NCI-H2227 (cell line): ENCODE measurements at regions not wholly inside any gene's neighbourhood (a gene's known extent, or its start where the extent isn't known, plus 50 kb on each side); places are given as distances from the start of the nearest gene placed in this dataset.

Source experiments
- DNase-seq: peaks from one replicate; lab custom pipeline; 2025; ENCODE audit not compliant: unreplicated experiment; lab: John Stamatoyannopoulos, UW

DNA sequence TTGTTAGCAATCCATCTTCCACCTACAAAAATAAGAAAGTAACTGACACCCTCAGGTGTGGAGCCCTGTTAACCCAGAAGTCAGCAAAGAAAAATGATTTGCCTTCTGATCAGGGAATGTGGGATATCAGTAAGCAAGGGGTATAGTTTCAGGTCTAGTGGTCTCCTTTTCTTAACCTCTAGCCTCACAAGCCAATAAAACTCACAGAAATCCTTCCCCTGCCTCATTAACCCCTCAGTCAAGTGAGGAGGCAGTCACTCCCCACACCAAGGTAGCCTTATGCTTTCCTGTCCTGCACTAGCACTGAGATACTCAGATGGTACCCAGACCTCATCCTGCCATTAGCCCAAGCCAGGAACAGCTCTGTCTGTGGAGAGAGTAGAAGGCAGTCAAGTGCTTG is 103.4 kb upstream of the VASH1 start:
- no peak for DNase-seq

DNA sequence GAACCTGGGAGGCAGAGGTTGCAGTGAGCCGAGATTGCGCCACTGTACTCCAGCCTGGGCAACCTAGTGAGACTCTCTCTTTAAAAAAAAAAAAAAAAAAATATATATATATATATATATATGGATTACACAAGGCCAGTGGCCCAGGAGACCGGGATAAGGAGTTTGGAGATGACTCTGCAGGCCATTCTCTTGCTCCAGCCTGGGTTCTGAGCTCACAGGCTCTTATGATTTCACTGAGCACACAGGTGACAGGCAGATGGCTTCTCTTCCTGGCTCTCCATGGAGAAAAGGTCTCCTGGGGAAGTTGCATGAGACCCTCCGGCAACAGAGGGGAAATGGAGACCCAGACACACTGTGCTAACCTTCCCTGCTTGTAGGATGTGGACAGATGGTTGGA is 98.7 kb upstream of the VASH1 start:
- DNase-seq = no peak

DNA sequence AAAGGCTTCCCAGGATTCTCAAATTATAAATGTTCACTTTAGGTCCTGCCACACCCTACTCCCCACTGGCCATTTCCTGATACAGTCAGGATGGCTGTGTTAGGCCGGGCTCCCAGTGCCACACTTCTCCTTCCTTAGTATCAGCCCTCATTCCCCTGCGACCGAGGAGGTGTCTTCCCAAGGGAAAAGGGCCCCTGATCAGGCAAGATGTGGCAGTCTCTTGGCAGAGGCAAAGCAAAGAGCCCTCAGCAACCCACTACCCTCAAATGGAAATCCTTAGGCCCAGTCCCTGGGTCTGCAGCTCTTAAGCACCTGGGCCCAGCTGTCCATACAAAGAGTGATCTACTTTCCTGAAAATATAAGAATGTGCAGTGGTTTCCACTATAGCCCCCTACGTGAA is 96.5 kb upstream of the VASH1 start:
- DNase-seq = no peak

DNA sequence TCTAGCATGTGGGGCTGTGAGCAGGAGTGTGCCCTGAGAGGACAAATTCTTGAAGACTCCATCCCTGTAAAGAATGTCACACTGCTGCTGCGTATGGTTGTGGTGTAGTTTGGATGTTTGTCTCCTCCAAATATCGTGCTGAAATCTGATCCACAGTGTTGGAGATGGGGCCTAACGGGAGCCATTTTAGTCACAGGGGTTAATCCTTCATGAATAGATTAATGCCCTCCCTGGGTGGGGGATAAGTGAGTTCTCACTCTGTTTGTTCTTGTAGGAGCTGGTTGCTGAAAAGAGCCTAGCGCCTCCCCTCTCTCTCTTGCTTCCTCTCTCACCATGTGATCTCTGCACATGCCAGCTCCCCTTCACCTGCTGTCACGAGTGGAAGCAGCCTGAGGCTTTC is 94.5 kb upstream of the VASH1 start:
- DNase-seq = no peak

DNA sequence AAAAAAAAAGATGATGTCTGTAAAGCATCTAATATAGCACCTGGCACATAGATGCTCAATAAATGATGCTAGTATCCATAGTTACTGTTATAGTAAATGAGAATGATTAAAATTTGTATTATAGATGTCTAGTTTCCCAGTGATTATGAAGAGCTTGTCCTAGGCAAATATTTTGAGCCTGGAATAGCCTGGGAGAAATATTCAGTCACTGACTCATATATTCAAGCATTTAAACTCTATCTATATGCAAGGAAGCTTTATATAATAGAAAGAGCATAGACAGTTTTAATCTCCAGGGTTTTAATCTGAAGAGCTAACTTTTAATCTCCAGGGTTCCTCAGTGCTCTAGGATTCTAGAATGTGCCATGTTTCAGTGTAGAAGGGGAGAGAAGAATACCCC is 91.5 kb upstream of the VASH1 start:
- no peak for DNase-seq

DNA sequence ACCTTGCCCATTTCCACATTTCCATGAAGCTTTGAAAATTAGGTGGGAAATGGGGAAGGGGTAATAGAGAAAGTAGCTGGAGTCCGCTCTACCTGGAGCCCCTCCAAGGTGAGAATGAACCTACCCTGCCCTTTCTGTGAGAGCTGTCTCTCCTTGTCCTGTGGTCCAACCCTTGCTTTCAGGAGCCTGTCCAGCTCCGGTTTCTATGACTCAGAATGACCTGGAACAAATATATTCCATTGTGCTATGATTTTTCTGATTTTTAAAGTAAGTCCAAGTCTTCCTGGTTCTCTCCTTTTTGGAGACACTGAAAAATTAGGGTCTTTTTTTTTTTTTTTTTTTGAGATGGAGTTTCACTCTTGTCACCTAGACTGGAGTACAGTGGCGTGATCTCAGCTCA is 89.1 kb upstream of the VASH1 start:
- DNase-seq = no peak

DNA sequence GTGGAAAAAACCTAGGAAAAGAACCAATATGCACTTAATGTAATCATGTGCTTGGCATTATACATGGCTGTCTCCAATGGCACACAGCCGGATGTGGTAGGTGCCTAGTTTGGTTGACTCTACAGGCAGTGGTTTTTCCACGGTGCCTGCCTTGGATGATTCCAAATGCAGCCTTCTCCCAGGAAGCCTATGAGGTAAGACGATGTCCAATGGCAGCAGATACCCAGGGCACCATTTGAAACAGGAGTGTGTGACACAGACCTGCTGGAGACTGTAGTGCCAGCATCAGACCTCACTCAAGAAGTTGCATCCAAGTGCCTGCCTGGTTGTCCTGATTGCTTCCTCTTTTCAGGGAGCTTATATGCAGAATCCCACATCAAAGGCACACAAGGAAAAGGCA is 88.0 kb upstream of the VASH1 start:
- DNase-seq = no peak

DNA sequence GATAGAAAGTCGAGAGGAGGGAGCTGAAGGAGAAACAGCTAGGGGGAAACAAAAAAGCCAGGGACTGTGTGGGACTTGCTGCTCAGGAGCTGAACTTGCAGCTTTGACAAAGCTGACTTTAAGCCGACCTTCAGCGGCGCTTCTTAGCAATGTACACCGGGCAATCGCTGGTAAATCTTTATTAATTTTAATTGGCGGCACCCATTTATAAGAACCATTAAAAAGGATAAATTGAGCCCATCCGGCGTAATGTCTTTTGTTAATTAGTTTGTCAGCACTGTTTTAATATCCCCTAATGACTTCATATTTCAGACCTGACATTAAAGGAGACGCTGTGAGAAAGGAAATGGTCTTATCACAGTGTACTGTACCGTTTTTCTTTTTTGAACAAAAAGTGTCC is 86.2 kb upstream of the VASH1 start:
- DNase-seq = no peak

DNA sequence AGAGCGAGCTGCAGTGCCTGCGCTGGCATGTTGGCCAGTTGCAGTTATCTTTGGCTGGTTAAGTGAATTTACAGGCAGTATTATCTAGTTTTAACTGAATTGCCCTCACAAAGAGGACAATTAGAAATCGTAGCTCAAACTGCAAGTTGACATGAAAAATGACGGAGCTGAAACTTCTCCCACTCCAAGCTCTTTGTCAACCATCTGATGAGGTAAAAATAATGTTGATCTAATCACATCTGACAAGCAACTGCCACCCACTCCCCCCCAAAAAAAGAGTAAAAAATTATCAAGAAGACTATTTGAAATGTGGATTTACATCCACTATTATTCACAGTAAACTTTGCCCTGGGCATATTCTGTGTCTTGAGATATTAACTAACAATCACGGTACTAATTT is 84.7 kb upstream of the VASH1 start:
- DNase-seq = no peak

DNA sequence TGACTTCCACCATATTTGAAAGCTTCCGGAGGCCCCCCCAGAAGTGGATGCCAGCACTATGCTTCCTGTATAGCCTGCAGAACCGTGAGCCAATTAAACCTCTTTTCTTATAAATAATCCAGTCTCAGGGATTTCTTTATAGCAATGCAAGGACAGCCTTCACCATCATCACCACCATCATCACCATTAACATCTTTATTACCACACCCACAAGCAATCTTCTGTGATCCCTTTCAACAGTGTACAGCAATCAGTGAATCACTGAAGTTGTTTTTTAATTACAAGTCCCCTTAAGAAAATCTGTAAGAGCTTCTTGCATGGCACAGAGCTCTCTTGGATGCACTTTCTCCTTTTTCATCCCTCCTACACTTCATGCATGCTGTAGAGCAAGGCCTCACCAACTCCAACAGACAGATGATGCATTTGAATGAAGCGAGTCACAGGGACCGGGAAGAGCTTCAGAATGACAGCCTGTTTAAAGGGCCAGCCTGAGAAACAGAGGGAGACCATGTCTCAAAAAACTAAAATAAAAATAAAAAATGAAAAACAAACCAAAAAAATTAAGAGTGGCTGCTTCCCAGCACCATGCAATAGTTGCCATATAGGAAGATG is 83.6 kb upstream of the VASH1 start:
- DNase-seq = no peak

DNA sequence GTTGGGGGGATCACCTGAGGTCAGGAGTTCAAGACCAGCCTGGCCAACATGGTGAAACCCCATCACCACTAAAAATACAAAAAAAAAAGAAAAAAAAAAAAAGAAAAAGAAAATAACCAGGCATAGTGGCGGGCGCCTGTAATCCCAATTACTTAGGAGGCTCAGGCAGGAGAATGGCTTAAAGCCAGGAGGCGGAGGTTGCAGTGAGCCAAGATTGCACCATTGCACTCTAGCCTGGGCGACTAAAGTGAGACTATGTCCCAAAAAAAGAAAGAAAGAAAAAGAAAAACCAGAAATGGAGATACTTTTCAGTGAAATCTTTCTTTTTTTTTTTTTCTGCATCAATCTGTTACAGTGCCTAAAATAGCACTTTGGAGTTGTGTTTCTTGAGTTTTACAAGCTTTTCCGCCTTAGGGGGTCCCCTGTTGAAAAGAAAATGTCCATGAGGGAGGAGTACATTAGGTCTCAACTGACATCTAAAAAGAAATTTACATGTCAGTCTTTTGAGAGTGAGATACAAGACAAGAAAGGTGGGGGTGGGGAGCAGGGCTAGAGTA is 82.9 kb upstream of the VASH1 start:
- no peak for DNase-seq

DNA sequence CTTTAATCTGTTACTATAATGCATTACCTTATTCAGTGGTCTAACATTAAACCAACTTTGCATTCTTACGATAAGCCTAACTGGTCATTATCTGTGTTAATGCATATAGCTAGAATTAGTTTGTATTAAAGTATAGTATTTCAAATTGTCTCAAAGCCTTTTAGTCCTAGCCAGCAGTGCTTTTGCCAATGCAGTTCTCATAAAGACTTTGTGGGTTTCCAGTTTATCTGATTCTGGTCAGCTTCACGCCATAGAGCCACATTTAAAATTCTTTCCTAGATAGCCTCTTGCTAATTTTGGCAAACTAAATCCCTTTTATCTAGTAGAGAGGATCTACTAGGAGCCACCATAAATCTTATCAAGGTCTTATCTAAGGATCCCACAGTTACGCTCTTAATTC is 78.9 kb upstream of the VASH1 start:
- DNase-seq = no peak

DNA sequence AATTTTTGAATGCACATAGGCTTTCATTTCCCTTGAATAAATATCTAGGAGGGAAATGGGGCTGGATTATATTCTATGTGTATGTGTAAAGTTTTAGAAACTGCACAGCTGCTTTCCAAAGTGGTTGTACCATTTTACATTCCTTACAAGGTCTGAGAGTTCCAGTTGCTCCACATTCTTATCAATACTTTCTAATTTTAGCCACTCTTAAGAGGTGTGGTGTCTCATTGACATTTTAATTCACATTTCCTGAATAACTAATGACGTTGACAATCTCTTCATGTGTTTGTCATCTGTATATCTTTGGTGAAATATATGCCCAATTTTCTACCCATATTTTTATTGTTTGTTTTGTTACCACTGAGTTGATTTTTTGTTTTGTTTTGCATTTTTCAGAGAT is 74.6 kb upstream of the VASH1 start:
- no peak for DNase-seq

DNA sequence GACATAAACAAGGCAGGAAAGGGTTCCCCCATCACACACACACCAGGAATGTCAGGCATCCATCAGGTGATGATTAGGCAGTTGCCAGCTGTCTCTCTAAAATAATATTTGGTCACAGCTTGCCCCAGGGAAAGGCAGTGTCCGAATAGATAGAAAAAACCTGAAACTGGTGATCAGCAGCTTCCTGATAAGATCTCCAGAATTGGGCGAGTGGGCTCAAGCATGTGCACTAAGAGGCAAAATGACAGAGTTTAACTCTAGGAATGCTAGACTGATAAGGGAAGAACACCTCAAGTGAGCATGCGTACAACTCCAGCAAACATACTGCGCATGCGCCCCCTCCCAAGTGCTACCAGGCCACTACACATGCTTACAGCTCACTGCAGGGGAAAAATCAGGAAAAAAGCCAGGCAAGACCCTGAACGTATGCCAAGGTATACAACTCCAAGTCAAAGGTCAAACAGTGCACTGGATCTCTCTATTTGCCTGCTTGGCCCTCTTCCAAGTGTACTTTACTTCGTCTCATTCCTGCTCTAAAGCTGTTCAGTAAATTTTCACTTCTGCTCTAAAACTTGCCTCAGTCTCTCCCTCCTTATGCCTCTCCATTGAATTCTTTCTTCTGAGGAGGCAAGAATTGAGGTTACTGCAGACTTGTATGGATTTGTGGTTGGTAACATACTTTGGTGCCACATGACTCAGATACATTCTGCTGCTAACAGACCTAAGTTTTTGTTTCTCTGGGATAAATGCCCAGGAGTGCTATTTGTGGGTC is 73.5 kb upstream of the VASH1 start:
- DNase-seq = no peak

DNA sequence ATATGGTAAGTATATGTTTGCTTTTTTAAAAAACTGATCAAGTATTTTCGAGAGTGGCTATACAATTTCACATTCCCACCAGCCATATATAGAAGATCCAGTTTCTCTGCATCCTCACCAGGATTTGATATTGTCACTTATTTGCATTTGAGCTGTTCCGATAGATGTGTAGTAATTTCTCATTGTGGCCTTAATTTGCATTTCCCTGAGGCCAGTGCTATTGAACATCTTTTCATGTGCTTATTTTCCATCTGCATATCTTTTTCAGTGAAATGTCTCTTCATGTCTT is 72.9 kb upstream of the VASH1 start:
- DNase-seq = no peak

DNA sequence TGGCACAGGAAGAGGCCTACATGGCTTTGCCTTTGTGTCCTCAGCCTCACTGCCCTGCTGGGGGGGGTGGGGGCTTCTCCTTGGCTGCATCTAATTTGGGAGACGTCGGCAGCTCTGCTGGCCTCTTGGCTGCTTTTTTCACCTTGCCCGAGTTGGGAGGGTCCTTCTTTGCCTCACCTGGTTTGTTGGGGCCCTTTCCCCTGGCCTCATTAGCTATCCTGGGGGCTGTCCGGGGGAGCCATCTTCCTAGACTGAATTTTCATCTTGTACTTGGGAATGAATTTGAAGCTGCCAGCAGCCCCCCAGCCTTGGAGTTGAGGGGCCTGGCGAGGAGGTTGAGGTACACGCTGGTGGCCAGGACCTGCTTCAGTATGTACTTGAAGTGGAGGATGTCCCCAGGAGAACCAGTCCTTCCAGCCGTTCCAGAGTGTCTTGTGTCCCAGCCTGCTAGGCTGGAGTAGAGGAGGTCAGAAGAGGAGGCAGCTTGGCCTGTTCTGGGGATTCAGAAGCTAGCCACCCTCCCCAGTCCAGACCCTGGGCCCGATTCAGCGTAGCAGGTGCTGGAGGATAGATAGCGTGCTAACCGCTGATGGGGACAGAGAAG is 70.7 kb upstream of the VASH1 start:
- no peak for DNase-seq

DNA sequence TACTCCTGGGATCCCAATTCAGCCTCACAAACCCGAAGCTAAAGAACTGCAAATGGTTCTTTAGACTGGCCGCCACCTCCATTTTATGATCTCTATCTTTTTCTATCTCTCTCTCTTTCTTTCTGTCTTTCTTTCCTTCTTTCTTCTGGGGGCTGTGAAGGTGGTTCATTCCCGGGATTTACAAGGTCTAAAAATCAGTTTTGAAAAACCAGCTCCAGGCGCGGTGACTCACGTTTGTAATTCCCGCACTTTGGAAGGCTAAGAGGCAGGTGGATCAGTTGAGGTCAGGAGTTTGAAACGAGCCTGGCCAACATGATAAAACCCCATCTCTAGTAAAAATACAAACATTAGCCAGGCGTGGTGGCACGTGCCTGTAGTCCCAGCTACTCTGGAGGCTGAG is 67.2 kb upstream of the VASH1 start:
- DNase-seq = no peak

DNA sequence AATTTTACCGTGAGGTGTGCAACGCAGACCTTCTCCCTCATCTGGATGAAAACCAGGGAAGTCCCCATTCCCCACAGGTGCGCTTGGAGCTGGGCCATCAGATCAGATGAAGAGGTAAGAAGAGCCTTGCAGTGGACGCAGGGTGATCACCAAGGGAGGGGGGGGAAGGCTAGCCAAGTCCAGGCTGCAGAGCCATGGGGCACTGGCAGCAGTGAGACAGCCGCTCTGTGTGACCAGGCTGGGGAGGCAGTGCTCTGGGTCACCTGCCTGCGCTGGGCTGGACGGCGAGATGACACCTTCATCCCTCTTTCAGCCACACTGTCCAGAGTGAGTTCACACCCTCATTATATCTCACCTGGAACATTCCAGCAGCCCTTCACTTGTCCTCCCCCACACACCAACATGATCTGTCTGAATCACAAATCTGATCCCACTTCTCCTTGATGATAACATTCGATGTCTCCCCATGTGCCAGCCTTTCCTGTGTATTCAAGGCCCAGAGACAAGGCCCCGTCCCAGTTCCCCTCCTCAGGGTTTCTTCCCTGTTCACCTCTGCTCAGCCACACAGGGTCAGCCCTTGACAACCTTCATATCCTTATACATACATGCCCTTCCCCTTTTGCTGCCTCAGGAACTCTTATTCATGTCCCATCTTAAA is 65.9 kb upstream of the VASH1 start:
- DNase-seq = no peak

DNA sequence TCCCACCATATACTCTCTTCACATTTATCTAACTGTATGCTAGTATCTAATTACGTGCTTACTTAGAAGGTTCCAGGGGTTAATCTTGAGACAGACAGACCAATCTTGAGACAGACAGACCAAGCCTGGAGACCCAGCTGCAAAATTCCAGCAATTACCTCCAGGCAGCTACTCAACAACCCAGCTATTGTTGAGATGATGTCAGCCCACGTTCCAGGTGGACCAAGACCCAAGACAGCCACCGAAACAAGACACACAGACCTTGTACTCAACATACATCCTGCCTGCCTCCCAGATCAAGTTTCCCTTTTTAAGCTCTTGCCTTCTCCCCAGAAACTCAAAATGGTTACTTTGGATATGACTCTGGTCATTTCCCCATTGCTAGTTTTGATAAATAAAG is 64.9 kb upstream of the VASH1 start:
- no peak for DNase-seq

DNA sequence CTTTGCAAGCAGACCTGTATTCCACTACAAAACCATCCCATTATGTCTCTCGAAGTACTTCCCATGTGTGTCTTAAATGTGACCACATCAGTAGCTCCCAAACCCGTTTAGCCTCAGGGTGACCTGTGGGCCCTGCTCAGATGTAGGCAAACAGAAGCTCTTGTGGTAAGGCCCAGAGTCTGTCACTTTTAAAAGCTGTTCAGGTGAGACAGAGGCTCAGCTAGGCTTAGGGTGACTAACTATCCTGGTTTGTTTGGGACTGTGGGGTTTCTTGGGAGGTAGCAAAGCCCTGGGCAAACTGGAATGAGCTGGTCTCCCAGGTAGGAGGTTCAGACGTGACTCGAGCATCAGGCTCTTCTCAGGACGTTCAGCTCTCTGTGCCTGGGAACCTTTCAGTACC is 64.5 kb upstream of the VASH1 start:
- no peak for DNase-seq

DNA sequence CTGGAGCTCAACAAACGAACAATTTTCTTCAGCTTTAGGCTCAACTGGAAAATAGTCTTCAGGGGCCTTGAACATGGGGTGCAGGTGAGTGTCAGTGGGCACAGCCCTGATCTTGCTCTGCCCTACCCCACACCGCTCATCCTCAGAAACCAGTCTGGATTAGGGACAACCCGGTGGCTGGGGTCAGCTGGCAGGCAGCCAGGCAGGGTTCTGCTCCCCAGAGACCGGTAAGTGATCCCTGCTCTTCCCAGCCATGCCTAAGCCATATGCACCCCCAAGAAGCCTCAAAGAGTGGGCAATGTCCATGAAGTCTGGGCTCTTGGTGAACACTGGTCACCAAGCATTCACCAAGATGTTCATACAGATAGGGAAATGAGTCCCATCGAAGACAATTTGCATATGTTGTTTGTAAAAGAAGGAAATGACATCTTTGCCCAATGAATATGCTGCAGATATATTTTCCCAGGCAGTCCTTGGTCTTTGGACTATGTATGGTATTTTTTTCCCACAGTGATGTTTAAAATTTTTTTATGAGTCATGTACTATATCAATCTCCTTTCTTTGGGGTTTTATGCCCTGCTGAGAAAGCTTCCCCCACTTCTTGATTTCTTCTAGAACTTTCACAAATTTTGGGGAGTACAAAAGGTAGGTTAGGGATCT is 63.9 kb upstream of the VASH1 start:
- DNase-seq = no peak

DNA sequence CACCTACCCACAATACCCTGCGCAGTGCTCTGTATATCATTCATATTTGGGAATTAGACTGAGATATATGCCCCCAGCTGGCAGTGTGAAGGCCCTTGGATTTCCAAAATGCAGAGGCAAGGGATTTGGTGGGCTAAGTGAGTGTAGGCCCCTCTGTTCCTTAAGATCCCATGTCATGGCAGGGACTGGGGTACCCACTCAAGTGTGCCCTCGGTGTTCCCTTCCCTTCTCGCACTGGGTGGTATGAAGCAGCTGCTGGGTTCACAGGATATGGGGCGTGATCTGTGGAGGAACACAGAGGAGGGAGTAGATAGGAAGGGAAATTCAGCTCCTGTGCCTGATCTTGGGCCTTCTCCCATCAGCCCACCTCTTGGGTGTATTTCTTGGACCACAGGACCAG is 63.1 kb upstream of the VASH1 start:
- DNase-seq = no peak
